GM18909 (cell line): ENCODE measurements at regions not wholly inside any gene's neighbourhood (a gene's known extent, or its start where the extent isn't known, plus 50 kb on each side); places are given as distances from the start of the nearest gene placed in this dataset.
"Not testable (repeated sequence)": the region's sequence is repeated elsewhere in the genome, so short reads cannot be mapped to it uniquely, and the experiment has no call there.

Experiments used
- ATAC-seq: cut with Tn5 transposase; IDR thresholded peaks from one replicate; pipeline ENCODE4 v1.9.1; 2021; ENCODE audit warnings: mild to moderate bottlenecking; ENCODE audit not compliant: unreplicated experiment, poor library complexity

- no peak for ATAC-seq
Measured at GRCh38 chr2:78118037-78118436, 595.9 kb upstream of the LRRTM4 start.

- no peak for ATAC-seq
Measured at GRCh38 chr2:78120275-78120674, 598.1 kb upstream of the LRRTM4 start.

GRCh38 chr2:78125042-78125441 lies 602.9 kb upstream of the LRRTM4 start:
- no peak for ATAC-seq

GRCh38 chr2:78127424-78127823 lies 605.2 kb upstream of the LRRTM4 start:
- no peak for ATAC-seq

- ATAC-seq = no peak
Measured at GRCh38 chr2:78132391-78133370, 610.5 kb upstream of the LRRTM4 start.

- no peak for ATAC-seq
Measured at GRCh38 chr2:78145395-78145996, 623.3 kb upstream of the LRRTM4 start.

GRCh38 chr2:78145997-78146722 lies 624.0 kb upstream of the LRRTM4 start:
- no peak for ATAC-seq

- ATAC-seq = no peak
Measured at GRCh38 chr2:78147466-78147865, 625.3 kb upstream of the LRRTM4 start.

GRCh38 chr2:78154586-78154985 lies 632.4 kb upstream of the LRRTM4 start:
- ATAC-seq = no peak

- ATAC-seq = no peak
Measured at GRCh38 chr2:78162202-78162601, 640.0 kb upstream of the LRRTM4 start.

GRCh38 chr2:78172157-78172556 lies 650.0 kb upstream of the LRRTM4 start:
- not testable (repeated sequence) for ATAC-seq

- ATAC-seq = no peak
Measured at GRCh38 chr2:78175645-78176044, 653.5 kb upstream of the LRRTM4 start.

GRCh38 chr2:78201064-78201575 lies 678.9 kb upstream of the LRRTM4 start:
- ATAC-seq = no peak

GRCh38 chr2:78202366-78202765 lies 680.2 kb upstream of the LRRTM4 start:
- no peak for ATAC-seq

- no peak for ATAC-seq
Measured at GRCh38 chr2:78202986-78203670, 681.0 kb upstream of the LRRTM4 start.

- ATAC-seq = no peak
Measured at GRCh38 chr2:78218066-78218465, 695.9 kb upstream of the LRRTM4 start.

GRCh38 chr2:78237704-78238103 lies 715.5 kb upstream of the LRRTM4 start:
- ATAC-seq = no peak

- ATAC-seq = no peak
Measured at GRCh38 chr2:78245394-78246135, 723.4 kb upstream of the LRRTM4 start.

- no peak for ATAC-seq
Measured at GRCh38 chr2:78251708-78252107, 729.5 kb upstream of the LRRTM4 start.

GRCh38 chr2:78260861-78261260 lies 738.7 kb upstream of the LRRTM4 start:
- no peak for ATAC-seq
